ENCODE measurements at regions not wholly inside any gene's neighbourhood (a gene's known extent, or its start where the extent isn't known, plus 50 kb on each side); places are given as distances from the start of the nearest gene placed in this dataset.

DNA sequence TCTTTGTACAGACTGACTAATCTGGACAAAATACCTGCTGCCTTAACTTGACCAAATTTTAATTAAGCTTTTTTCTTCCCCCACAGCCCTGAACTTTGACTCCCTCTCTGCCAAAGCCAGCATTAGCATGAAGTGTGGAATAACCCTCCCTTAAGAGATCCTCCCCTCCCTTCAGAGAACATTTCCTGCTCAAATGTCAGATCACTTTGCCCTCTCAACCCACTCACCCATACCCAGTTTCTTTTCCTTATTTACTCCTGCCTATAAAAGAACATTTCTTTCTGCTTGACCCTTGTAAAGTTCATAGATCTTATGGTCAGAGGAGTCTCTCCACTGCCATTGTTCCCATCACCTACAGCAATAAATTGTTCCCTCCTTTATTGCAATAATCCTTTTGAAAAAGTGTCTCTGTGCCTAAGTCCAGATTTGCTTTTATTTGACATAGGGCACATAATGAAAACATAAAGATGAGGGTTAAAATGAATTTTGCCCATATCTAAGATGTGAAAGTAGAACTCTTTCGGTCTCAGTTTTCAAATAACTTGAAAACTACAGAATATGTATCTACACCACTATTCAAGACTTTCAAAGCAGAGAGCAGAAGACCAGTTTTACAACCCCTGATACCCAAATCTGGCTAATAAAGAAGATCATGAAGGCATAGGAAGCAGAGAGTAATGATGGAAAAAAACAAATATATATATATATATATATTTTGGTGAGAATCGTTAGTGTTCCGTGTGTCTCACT, 289.7 kb upstream of the ANXA10 start:
- TF ChIP-seq, protein P1, sequence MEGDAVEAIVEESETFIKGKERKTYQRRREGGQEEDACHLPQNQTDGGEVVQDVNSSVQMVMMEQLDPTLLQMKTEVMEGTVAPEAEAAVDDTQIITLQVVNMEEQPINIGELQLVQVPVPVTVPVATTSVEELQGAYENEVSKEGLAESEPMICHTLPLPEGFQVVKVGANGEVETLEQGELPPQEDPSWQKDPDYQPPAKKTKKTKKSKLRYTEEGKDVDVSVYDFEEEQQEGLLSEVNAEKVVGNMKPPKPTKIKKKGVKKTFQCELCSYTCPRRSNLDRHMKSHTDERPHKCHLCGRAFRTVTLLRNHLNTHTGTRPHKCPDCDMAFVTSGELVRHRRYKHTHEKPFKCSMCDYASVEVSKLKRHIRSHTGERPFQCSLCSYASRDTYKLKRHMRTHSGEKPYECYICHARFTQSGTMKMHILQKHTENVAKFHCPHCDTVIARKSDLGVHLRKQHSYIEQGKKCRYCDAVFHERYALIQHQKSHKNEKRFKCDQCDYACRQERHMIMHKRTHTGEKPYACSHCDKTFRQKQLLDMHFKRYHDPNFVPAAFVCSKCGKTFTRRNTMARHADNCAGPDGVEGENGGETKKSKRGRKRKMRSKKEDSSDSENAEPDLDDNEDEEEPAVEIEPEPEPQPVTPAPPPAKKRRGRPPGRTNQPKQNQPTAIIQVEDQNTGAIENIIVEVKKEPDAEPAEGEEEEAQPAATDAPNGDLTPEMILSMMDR (IDR thresholded peaks at IDR 0.05; ENCODE audit: low read depth, low read length), result no peak
- Histone ChIP-seq H3K4me1 (no peaks in the 10 kb centered on the region), H3K36me3 (no peaks in the 10 kb centered on the region), H3K4me3 (ENCODE audit: low read depth, low read length) (no peak overlapping the region), H3K9me3 (no peaks in the 10 kb centered on the region), H3K27me3 (no peaks in the 10 kb centered on the region)
- DNase-seq, result no peak

DNA sequence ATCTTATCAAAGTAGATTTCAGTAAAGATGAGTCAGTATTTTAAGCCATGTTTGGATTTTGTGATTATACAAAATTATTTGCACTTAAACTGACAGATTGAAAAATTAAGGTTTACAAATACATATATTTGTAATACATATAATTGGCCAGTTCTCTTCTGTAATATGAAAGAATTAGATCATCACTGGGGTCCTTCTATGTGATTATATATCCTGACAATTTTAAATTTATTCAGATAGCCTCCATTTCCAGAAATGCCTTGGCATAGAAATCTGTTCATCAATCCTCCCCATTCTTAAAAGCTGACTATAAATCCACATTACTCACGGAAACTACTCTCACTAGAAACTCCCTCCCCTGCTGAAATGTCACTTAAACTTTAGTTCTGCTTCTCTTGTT, 280.4 kb upstream of the ANXA10 start:
- TF ChIP-seq, protein P1 (IDR thresholded peaks at IDR 0.05; ENCODE audit: low read depth, low read length), result no peak
- DNase-seq, result no peak
- no peaks in the 10 kb centered on the region for H3K9me3 ChIP-seq
- no peak overlapping the region for H3K4me3 ChIP-seq (ENCODE audit: low read depth, low read length)
- no peaks in the 10 kb centered on the region for H3K36me3 ChIP-seq
- no peaks in the 10 kb centered on the region for H3K4me1 ChIP-seq
- no peaks in the 10 kb centered on the region for H3K27me3 ChIP-seq

DNA sequence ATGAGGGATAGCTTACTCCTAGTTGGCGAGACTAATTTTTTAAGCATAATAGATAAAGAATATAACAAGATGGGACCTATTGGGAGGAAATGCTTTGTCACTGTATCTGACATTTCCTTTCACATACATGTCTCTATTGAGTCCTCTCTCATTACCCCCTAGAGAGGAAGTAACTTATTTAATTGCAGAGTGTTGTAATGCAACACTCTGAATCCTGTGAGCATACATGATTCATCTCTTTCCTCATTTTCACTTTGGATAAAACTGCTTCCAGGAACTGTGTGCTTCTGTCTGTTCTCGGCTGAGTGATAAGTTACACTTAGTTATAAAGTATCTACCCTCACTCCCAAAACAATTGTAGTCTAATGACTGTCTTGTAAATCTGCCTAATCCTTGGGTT, 266.1 kb upstream of the ANXA10 start:
- Histone ChIP-seq H3K4me1 (no peaks in the 10 kb centered on the region), H3K36me3 (no peaks in the 10 kb centered on the region), H3K27me3 (no peaks in the 10 kb centered on the region), H3K9me3 (no peaks in the 10 kb centered on the region), H3K4me3 (ENCODE audit: low read depth, low read length) (no peak overlapping the region)
- no peak for DNase-seq
- TF ChIP-seq, protein P1 (IDR thresholded peaks at IDR 0.05; ENCODE audit: low read depth, low read length), result no peak

GRCh38 chr4:167831855-167832254, 260.5 kb upstream of the ANXA10 start:
- Histone ChIP-seq H3K4me1 (no peaks in the 10 kb centered on the region), H3K9me3 (no peaks in the 10 kb centered on the region), H3K27me3 (no peaks in the 10 kb centered on the region), H3K4me3 (ENCODE audit: low read depth, low read length) (no peak overlapping the region), H3K36me3 (no peaks in the 10 kb centered on the region)
- TF ChIP-seq, protein P1 (IDR thresholded peaks at IDR 0.05; ENCODE audit: low read depth, low read length), result no peak
- DNase-seq, result no peak

DNA sequence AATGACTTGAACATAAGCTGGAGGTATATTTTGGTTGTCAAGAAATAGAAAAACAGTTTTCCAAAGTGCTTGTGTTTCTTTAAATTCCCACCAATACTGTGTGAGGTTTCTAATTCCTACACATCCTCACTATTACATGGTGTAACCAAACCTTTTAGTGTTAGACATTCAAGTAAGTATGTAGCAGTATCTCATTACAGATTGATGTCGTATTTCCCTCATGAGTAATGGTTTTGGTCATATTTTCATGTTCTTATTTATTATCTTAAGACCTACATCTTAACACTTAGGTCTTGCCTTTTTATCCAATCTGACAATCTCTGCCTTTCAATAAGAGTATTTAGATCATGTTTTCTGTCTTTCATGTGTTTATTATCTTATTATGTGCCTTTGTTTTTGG, 253.7 kb upstream of the ANXA10 start:
- no peak overlapping the region for H3K4me3 ChIP-seq (ENCODE audit: low read depth, low read length)
- DNase-seq, result no peak
- no peaks in the 10 kb centered on the region for H3K9me3 ChIP-seq
- H3K4me1 ChIP-seq, result no peaks in the 10 kb centered on the region
- TF ChIP-seq, protein P1 (IDR thresholded peaks at IDR 0.05; ENCODE audit: low read depth, low read length), result no peak
- H3K36me3 ChIP-seq, result no peaks in the 10 kb centered on the region
- H3K27me3 ChIP-seq, result no peaks in the 10 kb centered on the region

DNA sequence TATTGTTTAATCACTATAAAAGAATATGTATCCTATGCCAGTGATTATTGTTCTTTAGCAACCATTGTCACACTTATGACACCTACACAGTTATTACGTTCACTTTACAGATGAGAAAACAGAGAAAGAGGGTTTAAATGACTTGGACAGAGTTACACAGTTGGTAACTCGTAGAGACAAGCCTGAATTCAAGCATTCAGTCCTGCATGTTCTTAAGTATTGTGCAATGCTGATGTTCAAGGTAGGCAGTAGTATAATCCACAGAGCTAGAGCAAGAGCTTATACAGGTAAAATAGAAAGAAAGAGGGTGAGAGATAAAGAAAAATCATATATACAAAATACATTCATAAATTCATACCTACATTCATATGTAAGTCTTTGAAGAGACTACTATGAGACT, 249.8 kb upstream of the ANXA10 start:
- DNase-seq, result no peak
- Histone ChIP-seq H3K4me1 (no peaks in the 10 kb centered on the region), H3K9me3 (no peaks in the 10 kb centered on the region), H3K36me3 (no peaks in the 10 kb centered on the region), H3K4me3 (ENCODE audit: low read depth, low read length) (no peak overlapping the region), H3K27me3 (no peaks in the 10 kb centered on the region)
- TF ChIP-seq, protein P1 (IDR thresholded peaks at IDR 0.05; ENCODE audit: low read depth, low read length), result no peak

Measured in BE2C (cell line).